HPDE6-E6E7 (cell line): ENCODE measurements at regions not wholly inside any gene's neighbourhood (a gene's known extent, or its start where the extent isn't known, plus 50 kb on each side); places are given as distances from the start of the nearest gene placed in this dataset.
"Not testable (repeated sequence)": the region's sequence is repeated elsewhere in the genome, so short reads cannot be mapped to it uniquely, and the experiment has no call there.

Experiments used
- DNase-seq: peaks from one replicate; pipeline ENCODE4 v3.0.0; 2011; ENCODE audit warnings: missing footprints; ENCODE audit errors: extremely low spot score

DNA sequence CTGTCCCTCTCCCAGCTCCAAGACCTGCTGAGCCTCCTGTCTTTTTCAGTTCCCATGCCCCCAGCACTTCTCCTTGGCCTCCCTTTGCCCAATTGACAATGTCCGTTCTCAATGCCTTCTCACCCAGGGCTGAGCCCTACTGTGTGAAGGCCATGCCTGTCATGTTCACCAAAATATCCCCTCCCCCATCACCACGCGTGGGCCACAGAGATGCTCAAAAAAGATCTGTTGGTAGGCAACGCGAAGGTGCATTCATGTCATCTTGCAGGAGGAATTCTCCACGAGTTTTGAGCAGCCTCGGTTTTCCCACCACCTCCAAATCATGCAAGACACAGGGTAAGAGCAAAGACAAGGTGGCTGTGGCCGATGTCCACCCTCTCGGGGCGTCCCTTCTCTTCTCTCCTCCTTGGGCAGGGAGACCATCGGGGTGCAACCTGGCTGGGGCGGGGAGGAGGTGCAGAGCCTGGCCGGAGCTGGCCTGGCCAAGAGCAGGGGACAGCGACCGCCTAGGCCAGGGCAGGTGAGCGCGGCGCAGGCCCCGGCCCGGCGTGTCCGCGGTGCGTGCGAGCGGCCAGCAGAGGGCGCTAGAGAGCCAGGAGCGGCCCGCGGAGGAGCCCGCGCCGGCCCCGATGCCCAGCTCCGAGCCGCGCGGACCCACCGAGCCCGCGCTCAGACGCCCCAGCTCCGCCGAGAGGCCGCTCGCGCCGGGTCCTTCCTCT lies 56.3 kb upstream of the KRTAP5-11 start:
- peak; percentile 9 for DNase-seq

DNA sequence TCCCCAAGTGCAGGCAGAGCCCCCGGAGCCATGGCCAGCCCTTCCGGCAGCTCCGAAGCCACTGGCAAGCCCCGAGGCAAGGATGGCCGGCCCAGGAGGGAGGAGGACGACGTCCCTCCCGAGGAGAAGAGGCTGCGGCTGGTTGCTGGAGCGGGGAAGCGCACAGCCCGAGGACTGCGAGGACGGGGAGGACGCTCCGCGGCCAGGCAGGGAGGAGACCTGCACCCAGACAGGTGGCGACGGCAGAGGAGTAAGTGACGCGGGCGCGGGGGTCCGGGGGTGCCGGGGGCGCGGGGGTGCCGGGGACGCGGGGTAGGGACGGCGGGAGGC lies 56.8 kb upstream of the KRTAP5-11 start:
- not testable (repeated sequence) for DNase-seq

DNA sequence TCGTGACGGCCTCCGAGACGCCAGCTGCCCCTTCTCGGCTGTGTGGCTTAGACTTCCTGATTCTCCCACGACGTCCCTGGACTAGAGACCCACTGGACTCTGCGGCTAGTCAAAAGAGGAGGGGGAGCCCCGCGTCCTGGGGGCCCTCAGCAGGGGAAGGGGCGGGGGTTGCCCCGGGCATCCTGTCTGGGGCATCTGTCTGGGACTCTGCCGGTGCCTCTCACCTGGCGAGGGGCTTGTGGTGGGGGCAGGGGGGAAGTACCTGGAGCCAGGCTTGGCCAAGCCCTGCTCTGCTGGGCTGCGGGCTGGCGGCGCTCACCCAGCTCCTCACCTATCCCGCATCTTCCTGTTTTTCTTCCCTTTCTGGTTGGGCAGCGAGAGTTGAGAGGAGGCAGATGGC lies 57.2 kb upstream of the KRTAP5-11 start:
- DNase-seq: not testable (repeated sequence)

DNA sequence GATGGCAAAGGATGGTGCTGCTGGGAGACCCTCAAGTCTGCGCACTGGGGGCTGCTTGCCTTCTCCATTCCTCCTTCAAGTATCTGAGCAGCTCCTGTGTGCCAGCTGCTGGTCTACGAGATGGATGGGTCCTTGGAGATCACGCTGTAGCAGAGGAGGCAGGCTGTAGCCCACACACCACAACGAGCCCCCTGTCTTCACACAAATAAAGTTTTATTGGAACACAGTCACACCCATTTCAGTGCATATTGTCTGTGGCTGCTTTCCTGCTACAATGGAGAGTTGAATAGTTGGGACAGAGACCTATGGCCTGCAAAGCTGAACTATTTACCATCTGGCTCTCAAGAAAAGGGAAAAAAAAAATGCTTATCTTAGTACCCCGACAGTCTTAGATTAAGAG lies 64.4 kb upstream of the KRTAP5-11 start:
- DNase-seq: not testable (repeated sequence)

- DNase-seq: not testable (repeated sequence)
These were observed 70.3 kb upstream of the KRTAP5-11 start for GRCh38 chr11:71652998-71653397.

GRCh38 chr11:71654423-71654822 lies 71.7 kb upstream of the KRTAP5-11 start:
- not testable (repeated sequence) for DNase-seq

DNA sequence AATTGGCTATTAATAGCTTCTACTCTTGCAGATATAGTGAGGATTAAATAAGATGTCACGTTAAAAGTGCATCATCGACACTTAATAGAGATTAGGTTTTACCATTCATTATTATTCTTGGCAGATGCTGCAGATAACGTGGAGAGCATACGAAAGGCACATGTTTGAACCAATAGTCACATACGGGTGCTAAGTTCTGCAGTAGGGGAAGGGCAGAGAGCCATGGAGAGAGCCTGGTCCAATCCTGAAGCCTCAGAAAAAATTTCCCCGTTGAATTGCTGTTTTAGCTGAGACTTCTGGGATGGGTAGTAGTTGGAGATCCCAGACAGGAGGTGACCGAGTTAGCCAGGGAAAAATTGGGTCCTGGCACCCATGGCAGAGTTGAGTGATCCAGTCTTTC lies 72.4 kb upstream of the KRTAP5-11 start:
- DNase-seq: not testable (repeated sequence)

GRCh38 chr11:71656513-71656912 lies 73.8 kb upstream of the KRTAP5-11 start:
- not testable (repeated sequence) for DNase-seq

DNA sequence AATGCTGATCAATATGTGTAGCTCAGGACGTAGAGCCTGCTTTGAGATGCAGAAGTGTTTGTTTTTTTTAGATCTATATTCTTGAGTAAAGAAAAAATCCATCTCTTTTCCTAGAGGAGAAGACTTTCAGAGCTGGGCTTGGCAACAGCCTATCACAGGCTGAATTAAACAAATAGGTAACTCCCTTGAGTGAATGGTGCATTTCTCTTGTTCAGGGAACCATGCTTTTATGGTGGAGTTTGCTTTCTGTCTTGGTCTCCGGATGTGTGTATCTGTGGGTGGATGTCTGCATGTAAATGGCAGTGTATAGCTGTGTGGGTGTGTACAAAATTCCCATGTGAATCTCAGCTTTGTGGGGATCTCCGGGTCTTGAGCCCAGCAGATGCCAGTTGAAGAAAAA lies 82.3 kb upstream of the KRTAP5-11 start:
- DNase-seq: not testable (repeated sequence)

DNA sequence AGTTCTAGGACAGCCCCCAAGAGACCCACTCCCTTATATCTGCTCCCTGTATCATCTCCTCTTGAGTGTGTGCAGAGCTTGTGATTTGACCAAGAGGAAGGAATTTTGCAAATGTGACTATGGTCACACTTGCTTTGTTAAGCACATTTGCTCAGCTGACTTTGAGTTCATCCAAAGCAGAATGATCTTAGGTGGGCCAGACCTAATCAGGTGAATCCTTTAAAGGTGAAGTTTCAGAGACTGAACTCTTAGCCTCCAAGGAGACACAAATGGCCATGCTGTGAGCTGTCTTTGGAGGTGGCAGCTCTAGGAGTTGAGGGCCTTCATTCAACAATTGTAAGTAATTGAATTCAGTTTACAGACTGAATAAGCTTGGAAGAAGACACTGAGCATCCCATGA lies 115.4 kb upstream of the KRTAP5-11 start:
- not testable (repeated sequence) for DNase-seq

- not testable (repeated sequence) for DNase-seq
These were observed 116.3 kb upstream of the KRTAP5-11 start for GRCh38 chr11:71698961-71699360.

DNA sequence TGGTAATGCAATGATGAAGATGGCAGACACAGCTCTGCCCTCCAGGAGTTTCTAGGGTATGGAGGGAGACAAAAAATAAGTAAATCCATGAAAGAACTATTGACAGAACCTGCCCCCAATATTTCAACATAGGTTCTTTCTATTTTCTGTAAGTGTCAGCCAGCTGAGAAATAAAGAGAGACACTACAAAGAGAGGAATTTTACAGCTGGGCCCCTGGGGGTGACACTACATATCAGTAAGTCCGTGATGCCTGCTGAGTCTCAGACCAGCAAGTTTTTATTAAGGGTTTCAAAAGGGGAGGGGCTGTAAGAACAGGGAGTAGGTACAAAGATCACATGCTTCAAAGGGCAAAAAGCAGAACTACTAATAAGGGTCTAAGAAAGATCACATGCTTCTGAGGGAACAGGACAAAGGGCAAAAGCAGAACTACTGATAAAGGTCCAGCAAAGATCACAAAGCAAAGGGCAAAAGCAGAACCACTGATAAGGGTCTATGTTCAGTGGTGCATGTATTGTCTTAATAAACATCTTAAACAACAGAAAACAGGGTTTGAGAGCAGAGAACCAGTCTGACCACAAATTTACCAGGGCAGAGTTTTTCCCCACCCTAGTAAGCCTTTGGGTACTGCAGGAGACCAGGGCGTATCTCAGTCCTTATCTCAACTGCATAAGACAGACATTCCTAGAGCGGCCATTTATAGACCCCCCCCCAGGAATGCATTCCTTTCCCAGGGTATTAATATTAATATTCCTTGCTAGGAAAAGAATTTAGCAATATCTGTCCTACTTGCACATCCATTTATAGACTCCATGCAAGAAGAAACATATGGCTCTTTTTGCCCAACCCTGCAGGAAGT lies 119.0 kb upstream of the KRTAP5-11 start:
- DNase-seq: not testable (repeated sequence)

DNA sequence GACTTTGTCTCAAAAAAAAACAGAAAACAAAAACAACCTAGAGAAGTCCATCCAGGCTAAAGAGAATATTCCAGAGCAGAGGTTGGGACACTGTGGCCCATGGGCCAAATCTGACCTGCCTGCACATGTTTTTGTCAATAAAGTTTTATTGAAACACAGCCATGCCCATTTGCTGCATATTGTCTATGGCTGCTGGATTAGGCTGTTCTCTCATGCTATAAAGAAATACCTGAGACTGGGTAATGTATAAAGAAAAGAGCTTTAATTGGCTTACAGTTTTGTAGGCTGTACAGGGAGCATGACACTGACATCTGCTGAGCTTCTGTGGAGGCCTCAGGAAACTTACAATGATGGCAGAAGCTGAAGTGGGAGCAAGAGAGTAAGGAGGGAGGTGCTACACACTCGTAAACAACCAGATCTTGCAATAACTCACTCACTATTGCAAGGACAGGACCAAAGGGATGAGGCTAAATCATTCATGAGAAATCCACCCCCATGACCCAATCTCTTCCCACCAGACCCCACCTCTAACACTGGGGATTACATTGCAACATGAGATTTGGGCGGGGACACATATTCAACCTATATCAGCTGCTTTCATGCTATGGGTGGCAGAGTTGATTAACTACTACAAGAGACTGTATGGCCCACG lies 122.5 kb upstream of the KRTAP5-11 start:
- not testable (repeated sequence) for DNase-seq

- DNase-seq: not testable (repeated sequence)
These were observed 123.2 kb upstream of the KRTAP5-11 start for GRCh38 chr11:71705738-71706432.

DNA sequence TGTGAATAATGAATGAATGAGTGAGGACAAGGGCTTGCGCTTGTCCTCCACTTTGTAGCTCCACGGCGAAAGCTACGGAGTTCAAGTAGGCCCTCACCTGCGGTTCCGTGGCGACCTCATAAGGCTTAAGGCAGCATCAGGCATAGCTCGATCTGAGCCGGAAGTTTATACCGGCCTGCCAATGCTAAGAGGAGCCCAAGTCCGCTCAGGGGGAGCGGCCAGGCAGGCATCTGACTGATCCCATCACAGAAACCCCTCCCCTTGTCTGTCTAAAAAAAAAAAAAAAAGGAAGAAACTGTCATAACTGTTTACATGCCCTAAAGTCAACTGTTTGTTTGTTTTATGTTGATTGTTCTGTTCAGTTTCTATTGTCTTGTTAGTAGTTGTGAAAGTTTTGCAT lies 124.4 kb upstream of the KRTAP5-11 start:
- DNase-seq: not testable (repeated sequence)

DNA sequence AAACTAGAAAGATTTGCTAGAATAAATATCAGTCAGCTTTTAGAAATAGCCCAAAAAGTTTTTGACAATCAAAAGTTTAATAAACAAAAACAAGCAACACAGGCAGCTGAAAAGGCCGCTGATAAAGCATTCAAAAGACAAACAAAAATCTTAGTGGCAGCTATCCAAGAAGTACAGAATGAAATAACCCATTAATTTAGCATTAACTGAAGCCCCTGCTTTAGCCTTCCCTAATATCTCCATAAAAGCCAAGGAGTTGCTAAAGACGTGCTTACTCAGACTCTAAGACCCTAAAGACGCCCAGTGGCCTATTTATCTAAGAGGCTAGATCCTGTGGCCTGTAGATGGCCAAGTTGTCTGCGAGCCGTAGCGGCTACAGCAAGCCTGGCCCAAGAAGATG lies 123.5 kb upstream of the DEFB108B start:
- DNase-seq: not testable (repeated sequence)

- DNase-seq: not testable (repeated sequence)
These were observed 122.8 kb upstream of the DEFB108B start for GRCh38 chr11:71710171-71710671.

GRCh38 chr11:71710701-71711385 lies 122.2 kb upstream of the DEFB108B start:
- not testable (repeated sequence) for DNase-seq

DNA sequence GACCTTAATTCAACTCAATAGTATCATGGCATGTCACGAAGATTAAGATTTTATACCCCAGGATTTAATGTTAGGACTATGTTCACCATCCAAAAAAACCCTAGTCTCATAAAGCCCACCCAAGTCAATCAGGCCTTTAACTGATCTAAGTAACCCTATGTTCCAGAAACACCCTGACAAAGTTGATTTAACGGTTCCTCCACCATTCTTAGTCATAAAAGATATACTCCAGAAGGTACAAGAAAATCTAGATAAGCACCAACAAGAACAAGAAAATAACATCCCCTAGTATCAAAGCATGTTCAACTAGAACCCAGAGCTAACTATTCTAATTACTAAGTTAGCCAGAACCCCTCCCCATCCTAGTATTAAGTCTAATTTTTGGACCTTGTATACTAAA lies 120.7 kb upstream of the DEFB108B start:
- not testable (repeated sequence) for DNase-seq

- not testable (repeated sequence) for DNase-seq
These were observed 120.2 kb upstream of the DEFB108B start for GRCh38 chr11:71712846-71713245.

DNA sequence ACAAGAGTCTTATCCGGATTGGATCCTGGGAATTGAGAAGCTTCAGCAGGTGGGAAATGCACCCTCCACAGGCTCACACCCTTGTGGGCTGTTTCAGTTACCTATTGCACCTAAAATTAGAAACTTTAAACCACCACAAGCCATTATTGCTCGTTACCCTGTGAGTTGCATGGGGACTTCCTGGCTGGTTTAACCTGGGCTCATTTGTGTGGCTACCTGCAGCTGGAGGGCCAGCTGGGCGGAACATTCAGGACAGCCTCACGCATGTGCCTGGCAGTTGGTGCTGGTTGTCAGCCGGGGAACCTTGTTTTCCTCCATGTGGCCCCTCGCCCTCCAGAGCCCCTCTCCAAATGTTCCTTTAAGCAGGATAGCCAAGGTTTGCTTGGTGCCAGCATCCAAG lies 118.5 kb upstream of the DEFB108B start:
- DNase-seq: not testable (repeated sequence)
